HCT116 (cell line): ENCODE measurements at regions not wholly inside any gene's neighbourhood (a gene's known extent, or its start where the extent isn't known, plus 50 kb on each side); places are given as distances from the start of the nearest gene placed in this dataset.
"Not testable (repeated sequence)": the region's sequence is repeated elsewhere in the genome, so short reads cannot be mapped to it uniquely, and the experiment has no call there.

Source experiments
- ATAC-seq: fragments of 200-7000 bp; cut with Tn5 transposase; 2 replicates; pipeline ENCODE4 v1.9.1; 2020; ENCODE audit warnings: mild to moderate bottlenecking, moderate library complexity
- BruUV-seq: library from RNA; stranded (reverse); fragments of 400-500 nt; replicated peaks from 2 replicates; lab custom pipeline; 2021; lab: Mats Ljungman, UMichigan
- CTCF ChIA-PET: fragments of 300-600 bp; sonication (Branson Sonifier 250); formaldehyde crosslinking; loops from one replicate; lab custom pipeline; 2021; ENCODE audit warnings: antibody characterized with exemption; lab: Charles Lee
- POLR2A ChIA-PET: fragments of 300-600, 350-600 bp; sonication (Branson Sonifier 250); formaldehyde crosslinking; loops from one replicate; lab custom pipeline; 2021; ENCODE audit warnings: antibody characterized with exemption; lab: Charles Lee
- RAD21 ChIA-PET, 2 experiments: fragments of 300-600 bp; sonication (Branson Sonifier 250); formaldehyde crosslinking; loops; one replicate each; lab custom pipeline; 2023; ENCODE audit warnings: low total read pairs in 2 of 2; ENCODE audit not compliant: uncharacterized antibody in 2 of 2, unreplicated experiment in 2 of 2, low non-redundant PET in 1 of 2; lab: Charles Lee
- DNase-seq: peaks from one replicate; pipeline ENCODE4 v3.0.0-alpha.2; 2010; ENCODE audit warnings: low read depth, low spot score
- H2AFZ ChIP-seq: fragments of 200-600 bp; shearing (Covaris generic), sonication (generic); 2 replicates; pipeline ENCODE4 v1.6.1; 2017; ENCODE audit warnings: low read depth, mixed run types, mixed read lengths, antibody characterized with exemption, low read length; ENCODE audit not compliant: poor library complexity, severe bottlenecking
- H3K27ac ChIP-seq: 2 replicates; pipeline ENCODE4 v1.5.1; 2012; ENCODE audit warnings: low read depth, low read length
- H3K27me3 ChIP-seq: fragments of 200-600 bp; sonication (generic); 2 replicates; pipeline ENCODE4 v1.6.1; 2016; ENCODE audit warnings: mixed run types, low read length, mixed read lengths; ENCODE audit not compliant: insufficient read depth
- H3K36me3 ChIP-seq, 2 experiments: fragments of 200-500 bp in 1 of 2; fragments of 200-600 bp in 1 of 2; sonication (Bioruptor generic) in 1 of 2; sonication (generic) in 1 of 2; 2 replicates each; pipeline versions ENCODE4 v1.5.1 to v1.6.1; 2014 to 2016; ENCODE audit warnings: low read length in 2 of 2, inconsistent platforms in 1 of 2, mixed read lengths in 1 of 2, mixed run types in 1 of 2; ENCODE audit not compliant: insufficient read depth in 2 of 2, control insufficient read depth in 1 of 2
- H3K4me1 ChIP-seq, 2 experiments: fragments of 200-600 bp in 1 of 2; sonication (generic) in 1 of 2; 2 replicates each; pipeline versions ENCODE4 v1.5.1 to v1.6.1; 2012 to 2017; ENCODE audit warnings: low read length in 2 of 2, inconsistent platforms in 1 of 2, mild to moderate bottlenecking in 1 of 2, mixed read lengths in 1 of 2, mixed run types in 1 of 2, moderate library complexity in 1 of 2; ENCODE audit not compliant: insufficient read depth in 2 of 2, control insufficient read depth in 1 of 2
- H3K4me2 ChIP-seq: fragments of 200-600 bp; sonication (generic); 2 replicates; pipeline ENCODE4 v1.6.1; 2017; ENCODE audit warnings: mixed run types, low read length, mixed read lengths
- H3K4me3 ChIP-seq, 2 experiments: fragments of 200-600 bp in 1 of 2; sonication (generic) in 1 of 2; replicated peaks in 1 of 2; 2 replicates each; pipeline ENCODE4 v1.5.1; 2011 to 2016; ENCODE audit warnings: low read length in 2 of 2, control low read depth in 1 of 2, low read depth in 1 of 2, mild to moderate bottlenecking in 1 of 2, mixed read lengths in 1 of 2, mixed run types in 1 of 2
- H3K79me2 ChIP-seq: fragments of 200-600 bp; sonication (generic); 2 replicates; pipeline ENCODE4 v1.6.1; 2017; ENCODE audit warnings: mild to moderate bottlenecking, mixed run types, low read length, moderate library complexity, mixed read lengths; ENCODE audit not compliant: insufficient read depth
- H3K9ac ChIP-seq: fragments of 200-600 bp; sonication (generic); 2 replicates; pipeline ENCODE4 v1.6.1; 2016; ENCODE audit warnings: low read length, mixed read lengths
- H3K9me2 ChIP-seq: fragments of 200-600 bp; sonication (generic), shearing (Covaris generic); 2 replicates; pipeline ENCODE4 v1.6.1; 2017; ENCODE audit warnings: mixed run types, mild to moderate bottlenecking, moderate library complexity; ENCODE audit not compliant: insufficient read depth
- H3K9me3 ChIP-seq, 2 experiments: fragments of 200-500 bp in 1 of 2; fragments of 200-600 bp in 1 of 2; sonication (Bioruptor generic) in 1 of 2; sonication (generic) in 1 of 2; 2 replicates each; pipeline ENCODE4 v1.6.1; 2014 to 2017; ENCODE audit warnings: low read length in 2 of 2, mixed read lengths in 2 of 2, inconsistent platforms in 1 of 2, low read depth in 1 of 2, mild to moderate bottlenecking in 1 of 2, mixed run types in 1 of 2, moderate library complexity in 1 of 2; ENCODE audit not compliant: control insufficient read depth in 1 of 2, insufficient read depth in 1 of 2
- H4K20me1 ChIP-seq: fragments of 200-600 bp; sonication (generic), shearing (Covaris generic); 2 replicates; pipeline ENCODE4 v1.6.1; 2017; ENCODE audit warnings: mixed run types, mild to moderate bottlenecking, moderate library complexity; ENCODE audit not compliant: insufficient read depth
- intact Hi-C: fragments of 100-400 bp; cut with micrococcal nuclease; formaldehyde crosslinking; loops from 2 replicates; pipeline ENCODE4 v1.10.0; 2022

GRCh38 chr15:21344960-21345359 is 95.3 kb downstream of the POTEB3 start:
- H3K79me2 ChIP-seq, H3K4me2 ChIP-seq, H2AFZ ChIP-seq, RAD21 ChIA-PET, POLR2A ChIA-PET, intact Hi-C loops, CTCF ChIA-PET, H3K9ac ChIP-seq, DNase-seq, H3K4me1 ChIP-seq, H3K9me3 ChIP-seq, H3K36me3 ChIP-seq, H3K4me3 ChIP-seq, H3K27me3 ChIP-seq, H4K20me1 ChIP-seq, H3K27ac ChIP-seq, BruUV-seq, ATAC-seq, H3K9me2 ChIP-seq: not testable (repeated sequence)

GRCh38 chr15:21344500-21344899 is 95.8 kb downstream of the POTEB3 start:
- H3K36me3 ChIP-seq, H3K9me2 ChIP-seq, H3K79me2 ChIP-seq, H3K4me1 ChIP-seq, intact Hi-C loops, H3K4me3 ChIP-seq, H3K4me2 ChIP-seq, H4K20me1 ChIP-seq, BruUV-seq, H3K9me3 ChIP-seq, CTCF ChIA-PET, H2AFZ ChIP-seq, ATAC-seq, POLR2A ChIA-PET, H3K9ac ChIP-seq, H3K27ac ChIP-seq, DNase-seq, RAD21 ChIA-PET, H3K27me3 ChIP-seq: not testable (repeated sequence)

- CTCF ChIA-PET, POLR2A ChIA-PET, BruUV-seq: not testable (repeated sequence)
These were observed 103.3 kb downstream of the POTEB3 start for GRCh38 chr15:21337028-21337427.

GRCh38 chr15:21324720-21325460 is 115.4 kb downstream of the POTEB3 start:
- H3K27ac ChIP-seq, intact Hi-C loops, CTCF ChIA-PET, H3K9ac ChIP-seq, RAD21 ChIA-PET, H2AFZ ChIP-seq, POLR2A ChIA-PET, H3K4me2 ChIP-seq, BruUV-seq, H3K36me3 ChIP-seq, H3K9me2 ChIP-seq, H3K9me3 ChIP-seq, H3K4me3 ChIP-seq, ATAC-seq, H3K79me2 ChIP-seq, DNase-seq, H3K4me1 ChIP-seq, H4K20me1 ChIP-seq, H3K27me3 ChIP-seq: not testable (repeated sequence)

More at GRCh38 chr15:21337028-21337427, 103.3 kb downstream of the POTEB3 start:
- H3K9me3 ChIP-seq, H3K4me3 ChIP-seq, intact Hi-C loops, DNase-seq, H3K27me3 ChIP-seq, H4K20me1 ChIP-seq, H3K9ac ChIP-seq, H3K27ac ChIP-seq, H2AFZ ChIP-seq, H3K9me2 ChIP-seq, H3K4me2 ChIP-seq, H3K4me1 ChIP-seq, ATAC-seq, RAD21 ChIA-PET, H3K36me3 ChIP-seq, H3K79me2 ChIP-seq: not testable (repeated sequence)
